ENCODE measurements at regions not wholly inside any gene's neighbourhood (a gene's known extent, or its start where the extent isn't known, plus 50 kb on each side); places are given as distances from the start of the nearest gene placed in this dataset.

DNA sequence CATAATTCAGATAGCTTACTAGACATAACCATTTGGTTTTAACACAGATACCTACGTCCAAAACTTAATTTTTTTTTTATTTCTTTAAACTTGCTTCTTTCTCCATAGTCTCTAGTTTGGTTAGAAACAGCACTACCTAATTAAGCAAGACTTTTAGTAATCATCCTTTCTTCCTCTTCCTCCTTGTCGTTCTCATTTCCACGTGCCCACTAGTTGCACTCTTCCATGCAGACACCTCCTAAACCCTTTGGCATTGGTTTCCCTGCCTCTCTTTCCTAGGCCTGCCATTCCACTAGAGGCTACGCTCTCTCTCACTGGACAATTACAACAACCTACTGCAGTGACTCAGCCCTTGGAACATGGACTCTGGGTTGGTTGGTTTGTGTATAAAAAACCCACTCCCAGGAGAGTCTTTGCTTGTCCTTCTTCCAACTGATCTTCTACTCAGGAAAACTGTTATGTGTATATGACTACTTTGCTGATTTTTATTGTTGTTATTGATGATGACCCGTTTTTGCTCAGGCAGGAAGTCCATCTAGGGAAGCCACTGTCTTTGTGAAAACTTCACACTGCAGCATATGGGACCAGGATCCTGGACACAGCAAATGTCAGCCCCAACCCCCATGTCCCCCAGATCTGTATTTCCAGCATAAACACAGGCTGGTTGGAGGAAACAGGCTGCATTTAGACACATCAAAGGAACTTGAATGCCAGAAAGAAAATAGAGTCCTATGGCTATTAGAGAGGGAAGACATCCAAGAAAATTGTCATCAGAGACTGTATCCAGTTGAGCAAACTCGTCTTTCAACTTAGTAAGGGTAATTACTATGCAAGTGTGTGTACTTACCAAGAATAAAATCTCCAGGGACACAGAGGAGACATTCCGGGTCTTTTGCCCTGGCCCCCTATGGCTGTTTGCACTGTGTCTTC is 503.2 kb downstream of the GADD45G start:
- CTCF ChIA-PET = interaction anchor here (2.4 to 2.8 kb wide), 2 partner anchors 505 to 510 kb away, joined by 11 to 15 read pairs; no protein-coding TSS in a partner anchor

DNA sequence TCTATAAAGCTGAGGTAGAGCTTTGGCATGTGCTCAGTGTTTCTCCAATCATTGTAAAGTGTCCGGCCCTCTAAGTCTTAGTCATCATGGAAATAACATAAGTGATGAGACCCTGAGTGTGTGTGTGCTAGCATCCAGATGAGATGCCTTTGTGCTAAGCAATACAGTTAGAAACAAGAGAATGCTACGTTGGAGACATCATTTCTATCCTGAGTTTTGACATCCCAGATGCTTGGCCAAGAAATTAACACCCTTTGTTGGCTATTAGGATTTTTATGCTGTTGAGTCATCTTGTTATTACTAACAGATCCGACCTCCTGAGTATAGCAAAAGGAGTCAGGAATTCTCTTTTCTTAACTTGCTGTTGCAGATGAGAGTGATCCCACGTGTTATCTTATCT is 508.0 kb downstream of the GADD45G start:
- no peak overlapping the region for H3K4me3 ChIP-seq (ENCODE audit: low read depth, low read length)
- no peak for TF ChIP-seq CTCF (IDR thresholded peaks at IDR 0.05; ENCODE audit: low read depth, low read length)
- POLR2A ChIA-PET = no interaction called here
- H3K27me3 ChIP-seq (ENCODE audit: control insufficient read depth, insufficient read depth, low read length) = peaks cover 3% of the 10 kb centered on the region
- no peaks in the 10 kb centered on the region for H3K9me3 ChIP-seq (ENCODE audit: control insufficient read depth, insufficient read depth, low read length)
- no peak overlapping the region for H3K27ac ChIP-seq (ENCODE audit: low read depth, low read length)
- DNase-seq (ENCODE audit: low read depth, low spot score) = no peak
- CTCF ChIA-PET = interaction anchor here (1.8 kb wide), 1 partner anchor 11 kb away, joined by 6 read pairs; no protein-coding TSS in a partner anchor

More for the DNA sequence above, 503.2 kb downstream of the GADD45G start:
- no peak overlapping the region for H3K27ac ChIP-seq (ENCODE audit: low read depth, low read length)
- H3K27me3 ChIP-seq (ENCODE audit: control insufficient read depth, insufficient read depth, low read length) = no peaks in the 10 kb centered on the region
- H3K9me3 ChIP-seq (ENCODE audit: control insufficient read depth, insufficient read depth, low read length) = no peaks in the 10 kb centered on the region
- TF ChIP-seq CTCF (IDR thresholded peaks at IDR 0.05; ENCODE audit: low read depth, low read length) = no peak
- POLR2A ChIA-PET = no interaction called here
- H3K4me3 ChIP-seq (ENCODE audit: low read depth, low read length) = no peak overlapping the region
- DNase-seq (ENCODE audit: low read depth, low spot score) = no peak

DNA sequence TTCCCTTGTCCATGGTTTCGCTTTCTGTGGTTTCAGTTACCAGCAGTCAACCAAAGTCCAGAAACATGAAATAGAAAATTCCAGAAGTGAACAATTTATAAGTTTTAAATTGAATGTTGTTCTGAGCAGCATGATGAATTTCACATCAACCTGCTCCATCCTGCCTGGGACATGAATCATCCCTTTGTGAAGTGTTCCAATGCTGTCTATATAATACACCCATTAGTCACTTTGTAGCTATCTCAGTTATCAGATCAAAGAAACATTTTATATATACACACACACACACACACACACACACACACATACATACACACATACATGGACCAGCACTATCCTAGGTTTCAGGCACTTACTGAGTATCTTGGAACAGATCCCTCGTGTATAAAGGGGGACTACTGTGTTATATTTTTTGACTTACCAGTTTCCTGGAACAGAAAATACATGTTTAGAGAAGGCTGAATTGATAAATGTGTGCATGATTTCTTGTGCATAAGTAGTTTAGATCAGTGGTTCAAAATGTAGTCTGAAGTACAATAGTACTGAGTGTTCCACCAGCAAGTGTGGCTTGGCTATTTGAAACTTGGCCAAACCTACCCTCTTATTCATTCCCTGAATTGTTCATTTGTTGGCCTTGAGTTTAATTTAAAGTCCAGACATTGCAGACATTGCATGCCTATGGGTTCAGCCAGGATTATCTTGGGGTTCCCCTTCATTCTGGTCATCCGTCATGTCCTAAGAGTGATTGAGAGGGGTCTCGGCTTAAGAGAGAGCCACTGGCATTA is 510.0 kb downstream of the GADD45G start:
- peaks cover 3% of the 10 kb centered on the region for H3K27me3 ChIP-seq (ENCODE audit: control insufficient read depth, insufficient read depth, low read length)
- H3K4me3 ChIP-seq (ENCODE audit: low read depth, low read length) = no peak overlapping the region
- ChIA-PET POLR2A (no interaction called here), CTCF (no interaction called here)
- no peak for DNase-seq (ENCODE audit: low read depth, low spot score)
- no peak overlapping the region for H3K27ac ChIP-seq (ENCODE audit: low read depth, low read length)
- no peaks in the 10 kb centered on the region for H3K9me3 ChIP-seq (ENCODE audit: control insufficient read depth, insufficient read depth, low read length)
- no peak for TF ChIP-seq CTCF (IDR thresholded peaks at IDR 0.05; ENCODE audit: low read depth, low read length)

GRCh38 chr9:90121762-90122161 is 517.0 kb downstream of the GADD45G start:
- Histone ChIP-seq H3K27ac (ENCODE audit: low read depth, low read length) (no peak overlapping the region), H3K4me3 (ENCODE audit: low read depth, low read length) (no peak overlapping the region), H3K27me3 (ENCODE audit: control insufficient read depth, insufficient read depth, low read length) (no peaks in the 10 kb centered on the region), H3K9me3 (ENCODE audit: control insufficient read depth, insufficient read depth, low read length) (no peaks in the 10 kb centered on the region)
- ChIA-PET CTCF (interaction anchor here (4.6 kb wide), 1 partner anchor 19 kb away, joined by 21 read pairs; no protein-coding TSS in a partner anchor), POLR2A (no interaction called here)
- DNase-seq (ENCODE audit: low read depth, low spot score) = no peak
- no peak for TF ChIP-seq CTCF (IDR thresholded peaks at IDR 0.05; ENCODE audit: low read depth, low read length)

GRCh38 chr9:90124961-90125360 is 517.7 kb downstream of the DIRAS2 start:
- H3K4me3 ChIP-seq (ENCODE audit: low read depth, low read length) = no peak overlapping the region
- TF ChIP-seq CTCF (IDR thresholded peaks at IDR 0.05; ENCODE audit: low read depth, low read length) = no peak
- no peaks in the 10 kb centered on the region for H3K9me3 ChIP-seq (ENCODE audit: control insufficient read depth, insufficient read depth, low read length)
- no peak overlapping the region for H3K27ac ChIP-seq (ENCODE audit: low read depth, low read length)
- ChIA-PET POLR2A (no interaction called here), CTCF (no interaction called here)
- no peaks in the 10 kb centered on the region for H3K27me3 ChIP-seq (ENCODE audit: control insufficient read depth, insufficient read depth, low read length)
- no peak for DNase-seq (ENCODE audit: low read depth, low spot score)

All from AG04450 (cell line).